Suprapubic skin (tissue), 4 donors: ENCODE measurements at regions not wholly inside any gene's neighbourhood (a gene's known extent, or its start where the extent isn't known, plus 50 kb on each side); places are given as distances from the start of the nearest gene placed in this dataset.

ENCODE experiments used
- DNase-seq, 2 donors: peaks; one replicate each; pipeline ENCODE4 v3.0.0-alpha.2; 2019; ENCODE audit warnings: low spot score in 2 of 2
- H3K27ac ChIP-seq: fragments of 200-600 bp; sonication (generic); one replicate; pipeline ENCODE4 v1.5.1; 2019
- H3K27me3 ChIP-seq: fragments of 200-600 bp; sonication (generic); one replicate; pipeline ENCODE4 v1.5.1; 2019
- H3K36me3 ChIP-seq: fragments of 200-600 bp; sonication (generic); one replicate; pipeline ENCODE4 v1.5.1; 2019
- H3K4me1 ChIP-seq: fragments of 200-600 bp; sonication (generic); one replicate; pipeline ENCODE4 v1.5.1; 2019
- H3K4me3 ChIP-seq: fragments of 200-600 bp; sonication (generic); one replicate; pipeline ENCODE4 v1.5.1; 2019; ENCODE audit warnings: mild to moderate bottlenecking
- H3K9me3 ChIP-seq: fragments of 200-600 bp; sonication (generic); one replicate; pipeline ENCODE4 v1.5.1; 2019
- CTCF ChIP-seq, 2 donors: fragments of 200-600 bp in 1 of 2; fragments of 450-650 bp in 1 of 2; sonication (generic) in 1 of 2; IDR thresholded peaks; one replicate each; pipeline ENCODE4 v1.5.1; 2016 to 2019; ENCODE audit warnings: antibody characterized with exemption in 2 of 2, mild to moderate bottlenecking in 1 of 2, moderate library complexity in 1 of 2
- EP300 ChIP-seq: sonication (generic); formaldehyde crosslinking; IDR thresholded peaks from one replicate; pipeline ENCODE4 v1.6.1; 2017; ENCODE audit warnings: antibody characterized with exemption
- POLR2A ChIP-seq, 2 donors: fragments of 450-650 bp; IDR thresholded peaks; one replicate each; pipeline ENCODE4 v1.6.1; 2017; ENCODE audit warnings: antibody characterized with exemption in 2 of 2, mild to moderate bottlenecking in 2 of 2, moderate library complexity in 2 of 2
- POLR2AphosphoS5 ChIP-seq, 3 donors: sonication (generic); formaldehyde crosslinking; IDR thresholded peaks; one replicate each; pipeline ENCODE4 v1.6.1; 2017; ENCODE audit warnings: antibody characterized with exemption in 3 of 3
- WGBS: methylation state at CpG from one replicate; pipeline ENCODE4 v1.1.5; 2018; 5-methylcytosine and 5-hydroxymethylcytosine counted together

- no peak overlapping the region for H3K4me3 ChIP-seq
- no peaks in the 10 kb centered on the region for H3K27me3 ChIP-seq
- TF ChIP-seq EP300, result no peak
- TF ChIP-seq POLR2AphosphoS5 (IDR thresholded peaks at IDR 0.05), result no peak
- no peak for TF ChIP-seq POLR2A (IDR thresholded peaks at IDR 0.05)
- no peak for TF ChIP-seq CTCF (IDR thresholded peaks at IDR 0.05)
- H3K4me1 ChIP-seq, result no peaks in the 10 kb centered on the region
- H3K9me3 ChIP-seq, result no peaks in the 10 kb centered on the region
- H3K27ac ChIP-seq, result no peak overlapping the region
- no peak for DNase-seq
- H3K36me3 ChIP-seq, result no peaks in the 10 kb centered on the region
Measured at GRCh38 chr12:104850781-104851180, 107.3 kb downstream of the SLC41A2 start.

DNA sequence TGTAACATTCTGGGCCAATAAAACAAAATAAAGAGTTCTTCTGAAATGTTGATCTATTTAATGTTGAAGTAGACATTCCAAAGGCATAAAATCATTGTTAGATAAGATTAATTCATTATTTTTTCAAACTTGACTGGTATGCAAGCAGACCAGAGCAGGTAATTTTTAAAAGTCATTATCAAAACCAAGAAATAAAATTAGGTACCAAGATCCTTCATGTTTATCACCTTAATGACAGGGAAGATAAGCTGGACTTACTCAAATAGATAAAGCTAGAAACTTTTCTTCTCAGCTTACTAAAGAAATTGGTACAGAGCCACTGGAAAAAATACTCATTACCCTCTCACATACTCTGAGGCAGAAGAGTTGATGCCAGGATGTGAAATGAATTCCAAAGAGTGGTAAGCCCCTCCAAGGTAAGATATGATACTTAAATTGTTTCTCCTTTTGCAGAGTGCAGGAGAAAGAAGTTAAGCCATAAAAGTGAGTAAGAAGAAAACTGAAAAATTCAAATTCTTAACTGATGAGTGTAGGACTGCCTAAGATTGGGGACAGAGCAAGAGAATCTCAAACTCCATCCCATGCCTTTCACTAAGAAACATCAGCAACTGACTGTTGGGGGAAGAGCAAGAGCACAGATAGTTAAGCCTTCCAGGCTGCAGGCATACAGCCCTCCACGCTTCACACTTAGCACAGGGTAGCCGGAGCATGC is 111.9 kb downstream of the SLC41A2 start:
- Histone ChIP-seq H3K9me3 (no peaks in the 10 kb centered on the region), H3K27ac (no peak overlapping the region), H3K36me3 (no peaks in the 10 kb centered on the region), H3K4me1 (no peaks in the 10 kb centered on the region), H3K4me3 (no peak overlapping the region), H3K27me3 (no peaks in the 10 kb centered on the region)
- TF ChIP-seq CTCF (IDR thresholded peaks at IDR 0.05), result no peak
- WGBS, result 64% methylated on average over 2 of the region's 2 CpGs
- no peak for DNase-seq

- 97% methylated on average over 1 of the region's 1 CpG for WGBS
- Histone ChIP-seq H3K27ac (no peak overlapping the region), H3K27me3 (no peaks in the 10 kb centered on the region), H3K9me3 (no peaks in the 10 kb centered on the region), H3K4me3 (no peak overlapping the region), H3K4me1 (no peaks in the 10 kb centered on the region), H3K36me3 (no peaks in the 10 kb centered on the region)
- TF ChIP-seq EP300 (no peak), POLR2A (IDR thresholded peaks at IDR 0.05) (no peak), CTCF (IDR thresholded peaks at IDR 0.05) (no peak), POLR2AphosphoS5 (IDR thresholded peaks at IDR 0.05) (no peak)
- DNase-seq, result no peak
Measured at GRCh38 chr12:104844123-104844522, 114.0 kb downstream of the SLC41A2 start.

DNA sequence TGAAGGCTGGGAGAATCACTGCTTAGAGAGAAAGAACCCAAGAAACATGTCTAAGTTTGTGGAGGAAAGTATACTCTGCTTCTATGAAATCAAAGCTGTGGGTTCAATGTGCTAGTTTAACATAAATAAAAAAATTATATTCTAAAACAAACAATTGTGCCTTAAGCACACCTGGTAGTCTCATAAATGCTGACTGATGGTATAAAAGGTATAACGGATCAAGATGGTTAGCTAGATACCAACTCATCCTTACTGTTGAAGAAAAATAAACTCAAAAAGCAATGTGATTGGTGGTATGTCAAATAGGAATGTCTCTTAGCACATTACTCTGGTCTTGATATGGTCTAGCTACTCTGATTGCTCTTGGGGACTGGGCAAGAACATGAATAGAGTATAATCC is 117.8 kb downstream of the SLC41A2 start:
- Histone ChIP-seq H3K27me3 (no peaks in the 10 kb centered on the region), H3K4me3 (no peak overlapping the region), H3K9me3 (no peaks in the 10 kb centered on the region), H3K4me1 (no peaks in the 10 kb centered on the region), H3K36me3 (no peaks in the 10 kb centered on the region), H3K27ac (no peak overlapping the region)
- TF ChIP-seq POLR2AphosphoS5 (IDR thresholded peaks at IDR 0.05), result no peak
- TF ChIP-seq CTCF (IDR thresholded peaks at IDR 0.05), result no peak
- TF ChIP-seq EP300, result no peak
- TF ChIP-seq POLR2A (IDR thresholded peaks at IDR 0.05), result no peak
- WGBS, result 90% methylated on average over 1 of the region's 1 CpG
- DNase-seq, result no peak

- no peaks in the 10 kb centered on the region for H3K27me3 ChIP-seq
- no peak for TF ChIP-seq EP300
- TF ChIP-seq CTCF (IDR thresholded peaks at IDR 0.05), result no peak
- no peak for TF ChIP-seq POLR2AphosphoS5 (IDR thresholded peaks at IDR 0.05)
- TF ChIP-seq POLR2A (IDR thresholded peaks at IDR 0.05), result no peak
- H3K27ac ChIP-seq, result no peak overlapping the region
- no peaks in the 10 kb centered on the region for H3K4me1 ChIP-seq
- DNase-seq, result no peak
- no peaks in the 10 kb centered on the region for H3K9me3 ChIP-seq
- no peaks in the 10 kb centered on the region for H3K36me3 ChIP-seq
- no peak overlapping the region for H3K4me3 ChIP-seq
- WGBS, result 72% methylated on average over 2 of the region's 2 CpGs
Measured at GRCh38 chr12:104835317-104835716, 122.8 kb downstream of the SLC41A2 start.
